ENCODE measurements at regions not wholly inside any gene's neighbourhood (a gene's known extent, or its start where the extent isn't known, plus 50 kb on each side); places are given as distances from the start of the nearest gene placed in this dataset.

- ChIA-PET CTCF (interaction anchor here (1.0 kb wide), 1 partner anchor 12 kb away, joined by 6 read pairs; no protein-coding TSS in a partner anchor), POLR2A (interaction anchor here (0.6 to 1.2 kb wide), 3 partner anchors 12 to 153 kb away, joined by 3 read pairs; no protein-coding TSS in a partner anchor)
- TF ChIP-seq, protein P1, sequence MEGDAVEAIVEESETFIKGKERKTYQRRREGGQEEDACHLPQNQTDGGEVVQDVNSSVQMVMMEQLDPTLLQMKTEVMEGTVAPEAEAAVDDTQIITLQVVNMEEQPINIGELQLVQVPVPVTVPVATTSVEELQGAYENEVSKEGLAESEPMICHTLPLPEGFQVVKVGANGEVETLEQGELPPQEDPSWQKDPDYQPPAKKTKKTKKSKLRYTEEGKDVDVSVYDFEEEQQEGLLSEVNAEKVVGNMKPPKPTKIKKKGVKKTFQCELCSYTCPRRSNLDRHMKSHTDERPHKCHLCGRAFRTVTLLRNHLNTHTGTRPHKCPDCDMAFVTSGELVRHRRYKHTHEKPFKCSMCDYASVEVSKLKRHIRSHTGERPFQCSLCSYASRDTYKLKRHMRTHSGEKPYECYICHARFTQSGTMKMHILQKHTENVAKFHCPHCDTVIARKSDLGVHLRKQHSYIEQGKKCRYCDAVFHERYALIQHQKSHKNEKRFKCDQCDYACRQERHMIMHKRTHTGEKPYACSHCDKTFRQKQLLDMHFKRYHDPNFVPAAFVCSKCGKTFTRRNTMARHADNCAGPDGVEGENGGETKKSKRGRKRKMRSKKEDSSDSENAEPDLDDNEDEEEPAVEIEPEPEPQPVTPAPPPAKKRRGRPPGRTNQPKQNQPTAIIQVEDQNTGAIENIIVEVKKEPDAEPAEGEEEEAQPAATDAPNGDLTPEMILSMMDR (IDR thresholded peaks at IDR 0.05; ENCODE audit: unreplicated experiment), result no peak
- Mint-ChIP-seq H3K27ac (ENCODE audit: low read depth, unreplicated experiment) (no peak overlapping the region), H3K4me1 (ENCODE audit: insufficient read depth, unreplicated experiment) (no peaks in the 10 kb centered on the region), H3K4me3 (ENCODE audit: unreplicated experiment) (no peak overlapping the region), H3K9me3 (ENCODE audit: unreplicated experiment) (no peaks in the 10 kb centered on the region), H3K36me3 (ENCODE audit: insufficient read depth, unreplicated experiment) (peaks cover 10% of the 10 kb centered on the region), H3K27me3 (ENCODE audit: insufficient read depth, unreplicated experiment) (no peaks in the 10 kb centered on the region)
- no TSS peak for BruUV-seq (replicated peaks)
- no peak for DNase-seq (ENCODE audit: unreplicated experiment)
- intact Hi-C loops (cut with micrococcal nuclease), result no loop called here
Measured at GRCh38 chr3:177694316-177694715, 497.0 kb upstream of the TBL1XR1 start.

GRCh38 chr3:177694951-177695350 lies 497.7 kb upstream of the TBL1XR1 start:
- Mint-ChIP-seq H3K4me3 (ENCODE audit: unreplicated experiment) (no peak overlapping the region), H3K27ac (ENCODE audit: low read depth, unreplicated experiment) (no peak overlapping the region), H3K9me3 (ENCODE audit: unreplicated experiment) (no peaks in the 10 kb centered on the region), H3K36me3 (ENCODE audit: insufficient read depth, unreplicated experiment) (peaks cover 10% of the 10 kb centered on the region), H3K27me3 (ENCODE audit: insufficient read depth, unreplicated experiment) (no peaks in the 10 kb centered on the region), H3K4me1 (ENCODE audit: insufficient read depth, unreplicated experiment) (no peaks in the 10 kb centered on the region)
- ChIA-PET CTCF (no interaction called here), POLR2A (interaction anchor here (0.6 to 1.2 kb wide), 3 partner anchors 13 to 154 kb away, joined by 3 read pairs; no protein-coding TSS in a partner anchor)
- intact Hi-C loops (cut with micrococcal nuclease), result no loop called here
- no TSS peak for BruUV-seq (replicated peaks)
- no peak for DNase-seq (ENCODE audit: unreplicated experiment)
- TF ChIP-seq, protein P1 (IDR thresholded peaks at IDR 0.05; ENCODE audit: unreplicated experiment), result no peak

GRCh38 chr3:177700117-177700516 lies 502.8 kb upstream of the TBL1XR1 start:
- H3K27ac Mint-ChIP-seq (ENCODE audit: low read depth, unreplicated experiment), result no peak overlapping the region
- H3K27me3 Mint-ChIP-seq (ENCODE audit: insufficient read depth, unreplicated experiment), result no peaks in the 10 kb centered on the region
- ChIA-PET CTCF (no interaction called here), POLR2A (no interaction called here)
- TF ChIP-seq, protein P1 (IDR thresholded peaks at IDR 0.05; ENCODE audit: unreplicated experiment), result no peak
- intact Hi-C loops (cut with micrococcal nuclease), result no loop called here
- BruUV-seq (replicated peaks), result no TSS peak
- DNase-seq (ENCODE audit: unreplicated experiment), result no peak
- no peaks in the 10 kb centered on the region for H3K9me3 Mint-ChIP-seq (ENCODE audit: unreplicated experiment)
- no peak overlapping the region for H3K4me3 Mint-ChIP-seq (ENCODE audit: unreplicated experiment)
- H3K36me3 Mint-ChIP-seq (ENCODE audit: insufficient read depth, unreplicated experiment), result peaks cover 10% of the 10 kb centered on the region
- H3K4me1 Mint-ChIP-seq (ENCODE audit: insufficient read depth, unreplicated experiment), result no peaks in the 10 kb centered on the region

- CTCF ChIA-PET, result interaction anchor here (0.5 to 0.6 kb wide), 2 partner anchors 37 to 165 kb away, joined by 3 read pairs; no protein-coding TSS in a partner anchor
- Mint-ChIP-seq H3K9me3 (ENCODE audit: unreplicated experiment) (no peaks in the 10 kb centered on the region), H3K36me3 (ENCODE audit: insufficient read depth, unreplicated experiment) (no peaks in the 10 kb centered on the region), H3K27ac (ENCODE audit: low read depth, unreplicated experiment) (no peak overlapping the region), H3K4me1 (ENCODE audit: insufficient read depth, unreplicated experiment) (no peaks in the 10 kb centered on the region), H3K27me3 (ENCODE audit: insufficient read depth, unreplicated experiment) (no peaks in the 10 kb centered on the region), H3K4me3 (ENCODE audit: unreplicated experiment) (no peak overlapping the region)
- TF ChIP-seq, protein P1 (IDR thresholded peaks at IDR 0.05; ENCODE audit: unreplicated experiment), result no peak
- POLR2A ChIA-PET, result no interaction called here
- BruUV-seq (replicated peaks), result no TSS peak
- peak; percentile 12 for DNase-seq (ENCODE audit: unreplicated experiment)
- intact Hi-C loops (cut with micrococcal nuclease), result no loop called here
Measured at GRCh38 chr3:177703788-177704187, 506.5 kb upstream of the TBL1XR1 start.
